GM21381 (cell line): ENCODE measurements at regions not wholly inside any gene's neighbourhood (a gene's known extent, or its start where the extent isn't known, plus 50 kb on each side); places are given as distances from the start of the nearest gene placed in this dataset.
"Not testable (repeated sequence)": the region's sequence is repeated elsewhere in the genome, so short reads cannot be mapped to it uniquely, and the experiment has no call there.

Source experiments
- ATAC-seq: cut with Tn5 transposase; IDR thresholded peaks from one replicate; pipeline ENCODE4 v1.9.1; 2021; ENCODE audit warnings: mild to moderate bottlenecking, moderate library complexity; ENCODE audit not compliant: unreplicated experiment

DNA sequence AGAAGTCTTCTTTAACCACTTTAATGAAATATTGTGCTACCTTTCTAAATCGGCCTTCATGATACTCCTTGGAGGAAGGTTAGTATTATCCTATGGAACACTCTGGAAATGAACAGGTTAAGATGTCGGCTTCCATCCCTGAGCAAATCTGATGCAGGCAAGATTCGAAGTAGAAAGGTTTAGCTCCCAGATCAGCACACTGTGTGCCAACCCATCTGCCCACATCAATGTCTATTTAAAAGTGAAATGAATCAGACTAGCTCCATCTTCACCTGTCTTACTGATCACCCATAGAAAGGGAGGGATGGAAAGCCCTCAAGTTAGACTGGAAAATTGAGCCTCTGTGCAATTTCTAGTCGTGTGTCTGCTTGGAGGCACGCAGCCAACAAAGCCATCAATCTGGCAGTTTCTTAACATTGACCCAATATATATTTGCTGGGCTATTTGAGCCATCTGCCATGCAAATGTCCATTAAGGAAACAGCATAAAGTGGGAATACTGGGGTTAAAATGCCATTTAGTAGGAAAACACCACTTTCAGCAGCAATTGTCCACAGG, 506.1 kb downstream of the RMST start:
- no peak for ATAC-seq

DNA sequence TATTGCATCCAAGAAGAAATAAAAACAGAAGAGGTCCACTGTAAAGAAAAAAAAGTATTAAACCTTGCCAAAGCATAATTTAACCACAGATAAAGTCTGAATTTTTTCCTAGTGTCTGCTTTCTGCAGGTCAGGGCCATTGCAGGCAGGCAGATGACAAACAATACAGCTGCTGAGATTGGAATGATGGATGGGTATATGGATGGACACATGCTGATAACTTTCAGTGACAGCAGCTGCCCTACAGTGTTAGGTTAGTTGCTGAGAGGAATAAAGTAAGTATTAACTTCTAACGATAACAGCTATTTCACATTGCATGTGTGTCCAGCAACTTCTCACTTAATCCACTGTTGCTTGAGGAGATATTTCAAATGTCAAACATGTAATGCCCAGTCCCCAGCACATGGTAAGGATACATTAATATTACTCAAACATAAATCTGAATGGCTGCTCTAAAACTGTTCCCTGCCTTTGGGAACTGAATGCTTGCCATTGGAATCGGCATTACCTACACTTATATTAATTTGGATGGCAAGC, 515.3 kb downstream of the RMST start:
- ATAC-seq = no peak

DNA sequence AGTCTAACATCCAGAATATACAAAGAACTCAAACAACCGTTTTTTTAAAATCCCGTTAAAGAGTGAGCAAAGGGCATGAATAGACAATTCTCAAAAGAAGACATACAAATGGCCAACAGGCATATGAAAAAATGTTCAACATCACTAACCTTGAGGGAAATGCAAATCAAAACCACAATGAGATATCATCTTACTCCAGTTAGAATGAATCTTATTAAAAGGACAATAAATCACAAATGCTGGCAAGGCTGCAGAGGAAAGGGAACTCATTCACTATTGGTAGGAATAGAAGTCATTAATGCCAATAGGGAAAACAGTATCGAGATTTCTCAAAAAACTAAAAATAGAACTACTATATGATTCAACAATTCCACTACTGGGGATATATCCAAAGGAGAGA, 520.1 kb downstream of the RMST start:
- ATAC-seq = no peak

- ATAC-seq = no peak
These were observed 521.2 kb downstream of the RMST start for GRCh38 chr12:97983796-97984195.

GRCh38 chr12:97984436-97984835, 521.8 kb downstream of the RMST start:
- no peak for ATAC-seq

DNA sequence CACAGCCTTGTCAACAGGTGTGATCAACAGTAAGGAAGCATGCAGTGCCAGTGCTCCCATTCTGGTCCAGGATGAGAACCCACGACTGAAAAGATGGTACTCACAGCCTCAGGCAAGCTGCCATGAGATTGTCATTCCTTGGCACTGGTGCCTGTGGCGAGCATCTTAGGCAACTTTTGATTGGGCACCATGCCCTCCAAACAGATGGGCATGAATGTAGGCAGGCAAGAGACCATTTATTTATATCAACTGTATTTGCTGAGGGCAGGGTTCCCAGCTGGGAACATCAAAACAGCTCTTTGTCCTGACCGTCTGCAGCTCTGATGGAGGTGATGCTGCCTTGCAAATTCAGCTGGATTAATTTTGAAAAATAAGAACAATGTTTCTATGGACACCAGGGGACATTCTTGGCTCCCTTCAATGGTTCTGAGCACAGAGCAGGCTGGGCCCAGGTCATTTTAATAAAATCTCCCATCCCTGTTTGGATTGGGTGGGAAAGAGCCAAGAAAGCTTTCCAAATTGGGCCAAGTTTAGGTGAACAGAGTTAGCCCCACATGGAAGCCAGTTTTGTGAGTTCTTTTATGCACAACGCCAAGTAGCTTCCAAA, 522.5 kb downstream of the RMST start:
- ATAC-seq = no peak

DNA sequence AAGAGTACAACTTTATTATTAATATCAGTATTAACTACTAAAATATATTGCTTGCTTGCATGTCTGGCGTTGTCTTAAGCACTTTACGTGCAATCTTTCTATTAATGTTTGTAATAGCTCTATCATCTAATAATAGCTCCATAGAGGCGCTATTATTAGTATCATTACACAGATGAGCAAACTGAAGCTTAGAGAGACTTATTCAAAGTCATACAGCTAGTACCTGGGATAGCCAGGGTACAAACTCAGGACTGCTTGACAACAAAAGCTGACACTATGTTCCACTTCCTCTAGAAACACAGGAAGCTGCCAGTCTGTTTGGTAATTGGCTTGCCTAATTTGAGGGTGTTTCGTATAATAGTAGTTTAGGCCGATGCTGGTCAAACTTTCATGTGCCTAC, 523.2 kb downstream of the RMST start:
- ATAC-seq = no peak

GRCh38 chr12:97988588-97988987, 526.0 kb downstream of the RMST start:
- not testable (repeated sequence) for ATAC-seq

DNA sequence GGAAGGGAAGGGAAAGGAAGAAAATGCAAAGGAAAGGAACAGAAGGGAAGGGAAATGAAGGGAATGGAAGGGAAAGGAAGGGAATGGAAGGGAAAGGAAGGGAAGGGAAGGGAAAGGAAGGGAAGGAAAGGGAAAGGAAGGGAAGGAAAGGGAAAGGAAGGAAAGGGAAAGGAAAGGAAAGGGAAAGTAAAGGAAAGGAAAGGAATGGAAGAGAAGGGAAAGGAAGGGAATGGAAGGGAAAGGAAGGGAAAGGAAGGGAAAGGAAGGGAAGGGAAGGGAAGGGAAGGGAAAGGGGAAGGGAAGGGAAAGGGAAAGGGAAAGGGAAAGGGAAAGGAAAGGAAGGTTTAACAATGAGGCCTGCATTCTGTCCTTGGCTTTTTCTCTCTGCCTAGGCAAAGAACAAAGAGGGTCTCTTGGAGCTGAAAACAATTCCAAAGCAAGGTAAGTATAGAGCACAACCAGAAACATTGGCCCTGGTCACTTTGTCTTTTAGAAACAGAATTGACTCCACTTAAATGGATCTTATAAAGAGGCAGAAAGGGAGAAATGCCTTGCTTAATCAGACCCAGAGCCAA, 525.9 kb upstream of the TMPO start:
- no peak for ATAC-seq

- ATAC-seq = no peak
These were observed 520.5 kb upstream of the TMPO start for GRCh38 chr12:97994746-97995484.

GRCh38 chr12:97995559-97995958, 519.8 kb upstream of the TMPO start:
- no peak for ATAC-seq

- no peak for ATAC-seq
These were observed 514.0 kb upstream of the TMPO start for GRCh38 chr12:98001430-98001829.

- peak; percentile 52 for ATAC-seq
These were observed 512.4 kb upstream of the TMPO start for GRCh38 chr12:98002887-98003493.

DNA sequence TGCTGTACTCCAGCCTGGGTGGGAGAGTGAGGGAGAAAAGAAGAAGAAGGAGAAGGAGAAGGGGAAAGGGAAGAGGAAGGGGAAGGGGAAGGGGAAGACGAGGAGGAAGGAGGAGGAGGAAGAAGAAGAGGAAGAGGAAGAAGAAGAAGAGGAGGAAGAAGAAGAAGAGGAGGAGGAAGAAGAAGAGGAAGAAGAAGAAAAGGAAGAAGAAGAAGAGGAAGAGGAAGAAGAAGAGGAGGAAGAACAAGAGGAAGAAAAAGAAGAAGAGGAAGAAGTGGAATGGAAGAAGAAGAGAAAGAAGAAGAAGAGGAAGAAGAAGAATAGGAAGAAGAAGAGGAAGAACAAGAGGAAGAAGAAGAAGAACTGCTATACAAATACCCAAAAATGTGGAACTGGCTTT, 507.4 kb upstream of the TMPO start:
- ATAC-seq = no peak

GRCh38 chr12:98013560-98013959, 501.8 kb upstream of the TMPO start:
- no peak for ATAC-seq

GRCh38 chr12:98018836-98019235, 496.6 kb upstream of the TMPO start:
- ATAC-seq = no peak

GRCh38 chr12:98020376-98020775, 495.0 kb upstream of the TMPO start:
- no peak for ATAC-seq

GRCh38 chr12:98022961-98023360, 492.4 kb upstream of the TMPO start:
- ATAC-seq = no peak

GRCh38 chr12:98037401-98038140, 477.8 kb upstream of the TMPO start:
- no peak for ATAC-seq

DNA sequence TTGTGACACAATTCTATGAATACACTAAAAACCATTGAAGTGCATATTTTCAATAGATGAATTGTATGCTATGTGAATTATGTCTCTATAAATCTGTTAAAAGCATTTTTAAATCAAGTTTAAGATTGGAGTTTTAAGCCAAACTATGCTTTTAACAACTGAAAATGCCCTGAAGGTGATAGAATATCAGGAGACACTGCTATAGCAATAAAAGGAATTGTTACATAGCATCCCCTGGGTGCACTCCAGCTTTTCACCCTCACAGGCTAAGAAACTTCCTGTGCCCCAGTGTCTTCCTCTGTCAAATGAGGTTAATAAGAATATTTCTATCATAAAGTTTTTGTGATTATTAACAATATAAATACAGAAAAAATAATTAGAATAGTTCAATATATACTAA, 472.7 kb upstream of the TMPO start:
- no peak for ATAC-seq

- ATAC-seq = no peak
These were observed 470.0 kb upstream of the TMPO start for GRCh38 chr12:98045395-98045794.
